Keratinocyte (primary cell): ENCODE measurements at regions not wholly inside any gene's neighbourhood (a gene's known extent, or its start where the extent isn't known, plus 50 kb on each side); places are given as distances from the start of the nearest gene placed in this dataset.

Experiments
- CTCF ChIP-seq, 3 experiments: IDR thresholded peaks in 1 of 3; conservative IDR thresholded peaks in 1 of 3; optimal IDR thresholded peaks in 1 of 3; 2 replicates in 2 of 3; 3 replicates in 1 of 3; pipeline versions ENCODE3 to v1.5.1; 2011; ENCODE audit warnings: low read length in 3 of 3, mild to moderate bottlenecking in 3 of 3, moderate library complexity in 2 of 3, control low read depth in 1 of 3, inconsistent platforms in 1 of 3; ENCODE audit not compliant: insufficient read depth in 2 of 3; ENCODE audit errors: extremely low read depth in 1 of 3
- EZH2 ChIP-seq: IDR thresholded peaks from one replicate; pipeline ENCODE4 v1.6.1; 2012; ENCODE audit warnings: inconsistent platforms, mild to moderate bottlenecking, low read length, moderate library complexity

GRCh38 chr15:70490838-70491155 lies 272.6 kb downstream of the UACA start:
- no peak for TF ChIP-seq CTCF (optimal IDR thresholded peaks at IDR 0.05 in 1 of 3, IDR thresholded peaks at IDR 0.05 in 1 of 3, conservative IDR thresholded peaks at IDR 0.05 in 1 of 3; ENCODE audit: extremely low read depth in 1 of 3, insufficient read depth in 2 of 3, low read length in 3 of 3)
- no peak for TF ChIP-seq EZH2
